CD4-positive, CD25-positive, alpha-beta regulatory T cell (primary cell): ENCODE measurements at regions not wholly inside any gene's neighbourhood (a gene's known extent, or its start where the extent isn't known, plus 50 kb on each side); places are given as distances from the start of the nearest gene placed in this dataset.

ENCODE experiments used
- ATAC-seq, 2 donors: fragments of 150-1000 bp; cut with Tn5 transposase; one replicate each; pipeline ENCODE4 v1.10.0; 2021; ENCODE audit warnings: low read depth in 2 of 2, moderate number of reproducible peaks in 2 of 2, moderate library complexity in 1 of 2
- DNase-seq, 3 donors: peaks; one replicate each; pipeline versions ENCODE4 v3.0.0 to v3.0.0-alpha.2; 2012 to 2022; ENCODE audit warnings: mixed read lengths in 1 of 3
- H3K27ac ChIP-seq: one replicate; pipeline ENCODE4 v1.7.0; 2013; ENCODE audit warnings: mild to moderate bottlenecking, low read length; ENCODE audit not compliant: insufficient read depth, poor library complexity, severe bottlenecking
- H3K27me3 ChIP-seq: one replicate; pipeline ENCODE4 v1.7.0; 2013; ENCODE audit warnings: low read length; ENCODE audit not compliant: control insufficient read depth, insufficient read depth
- H3K36me3 ChIP-seq: one replicate; pipeline ENCODE4 v1.7.0; 2013; ENCODE audit warnings: mild to moderate bottlenecking, low read length, moderate library complexity; ENCODE audit not compliant: control insufficient read depth, insufficient read depth
- H3K4me1 ChIP-seq: 2 replicates; pipeline ENCODE4 v1.7.0; 2013; ENCODE audit warnings: mild to moderate bottlenecking, low read length; ENCODE audit not compliant: insufficient read depth, control insufficient read depth, poor library complexity, severe bottlenecking
- H3K4me3 ChIP-seq: one replicate; pipeline ENCODE4 v1.7.0; 2013; ENCODE audit warnings: low read depth, mild to moderate bottlenecking, low read length, moderate library complexity
- H3K9me3 ChIP-seq, 2 experiments: 1 replicate in 1 of 2; 2 replicates in 1 of 2; pipeline ENCODE4 v1.7.0; 2013; ENCODE audit warnings: low read length in 2 of 2, mild to moderate bottlenecking in 1 of 2, moderate library complexity in 1 of 2; ENCODE audit not compliant: control insufficient read depth in 2 of 2
- H3K27ac Mint-ChIP-seq, 3 donors: one replicate each; pipeline ENCODE4 v1.8.0; 2020 to 2022; ENCODE audit warnings: mild to moderate bottlenecking in 3 of 3, mixed read lengths in 3 of 3, moderate library complexity in 2 of 3
- H3K27me3 Mint-ChIP-seq: one replicate; pipeline ENCODE4 v1.8.0; 2022; ENCODE audit warnings: mild to moderate bottlenecking, mixed read lengths
- H3K36me3 Mint-ChIP-seq: one replicate; pipeline ENCODE4 v1.8.0; 2020; ENCODE audit warnings: mixed read lengths
- H3K4me1 Mint-ChIP-seq, 4 donors: one replicate each; pipeline ENCODE4 v1.8.0; 2020 to 2022; ENCODE audit warnings: mixed read lengths in 4 of 4, mild to moderate bottlenecking in 1 of 4
- H3K4me3 Mint-ChIP-seq, 4 donors: one replicate each; pipeline ENCODE4 v1.8.0; 2020 to 2022; ENCODE audit warnings: mild to moderate bottlenecking in 4 of 4, mixed read lengths in 4 of 4, moderate library complexity in 3 of 4
- H3K9me3 Mint-ChIP-seq, 7 donors: one replicate each; pipeline ENCODE4 v1.8.0; 2020 to 2022; ENCODE audit warnings: mixed read lengths in 7 of 7, mild to moderate bottlenecking in 3 of 7, moderate library complexity in 2 of 7

DNA sequence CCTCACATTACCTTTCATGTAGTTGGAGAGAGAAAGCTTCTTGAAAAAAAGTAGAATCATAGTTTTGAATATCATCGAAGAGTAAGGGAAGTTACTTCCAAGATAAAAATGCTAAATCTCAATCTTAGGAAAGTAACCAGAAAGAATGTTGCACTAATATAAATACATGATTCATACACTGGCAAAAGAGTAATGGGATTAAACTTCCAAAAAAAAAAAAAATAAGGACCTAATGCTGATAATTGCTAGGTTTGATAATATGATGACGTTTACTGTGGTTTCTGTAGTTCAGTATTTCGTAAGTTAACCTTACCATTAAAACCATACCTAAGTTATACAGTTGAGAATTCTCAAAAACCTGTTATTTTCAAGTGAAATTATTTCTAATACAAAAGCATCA, 573.8 kb upstream of the CDH9 start:
- no peak for ATAC-seq
- DNase-seq = no peak
- Mint-ChIP-seq H3K36me3 (no peaks in the 10 kb centered on the region), H3K27ac (no peak overlapping the region), H3K4me1 (no peaks in the 10 kb centered on the region), H3K9me3 (peaks cover 0 to 28% (median 12%) of the 10 kb centered on the region in 7 donors), H3K4me3 (no peak overlapping the region), H3K27me3 (no peaks in the 10 kb centered on the region)
- Histone ChIP-seq H3K4me3 (no peak overlapping the region), H3K36me3 (no peaks in the 10 kb centered on the region), H3K4me1 (no peaks in the 10 kb centered on the region), H3K27ac (no peak overlapping the region), H3K9me3 (peaks cover 7 to 13% of the 10 kb centered on the region in 2 experiments), H3K27me3 (no peaks in the 10 kb centered on the region)

DNA sequence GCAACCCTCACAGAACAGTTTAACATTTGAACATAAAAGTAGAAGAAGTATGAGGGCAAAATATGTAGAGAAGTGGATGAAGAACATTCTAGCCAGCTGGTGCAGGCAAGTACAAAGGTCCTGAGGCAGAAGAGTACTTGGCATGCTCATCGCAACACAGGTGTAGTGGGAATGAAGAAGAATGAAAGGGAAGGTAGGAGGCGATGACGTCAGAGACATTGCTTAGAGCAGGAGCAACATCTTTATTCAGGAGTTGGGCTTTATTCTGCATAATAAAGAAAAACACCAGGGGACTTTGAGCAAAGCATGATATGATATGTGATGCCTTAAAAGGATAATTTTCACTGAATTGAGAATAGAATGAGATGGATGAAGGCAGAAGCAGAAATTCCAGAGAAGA, 570.6 kb upstream of the CDH9 start:
- ATAC-seq = no peak
- H3K27me3 ChIP-seq = no peaks in the 10 kb centered on the region
- Mint-ChIP-seq H3K36me3 (no peaks in the 10 kb centered on the region), H3K4me1 (no peaks in the 10 kb centered on the region), H3K27me3 (no peaks in the 10 kb centered on the region), H3K4me3 (no peak overlapping the region), H3K27ac (no peak overlapping the region), H3K9me3 (peaks cover 0 to 13% (median 8%) of the 10 kb centered on the region in 7 donors)
- H3K4me1 ChIP-seq = no peaks in the 10 kb centered on the region
- DNase-seq = no peak
- H3K36me3 ChIP-seq = no peaks in the 10 kb centered on the region
- no peak overlapping the region for H3K27ac ChIP-seq
- H3K9me3 ChIP-seq = peaks cover 3 to 4% of the 10 kb centered on the region in 2 experiments
- no peak overlapping the region for H3K4me3 ChIP-seq

DNA sequence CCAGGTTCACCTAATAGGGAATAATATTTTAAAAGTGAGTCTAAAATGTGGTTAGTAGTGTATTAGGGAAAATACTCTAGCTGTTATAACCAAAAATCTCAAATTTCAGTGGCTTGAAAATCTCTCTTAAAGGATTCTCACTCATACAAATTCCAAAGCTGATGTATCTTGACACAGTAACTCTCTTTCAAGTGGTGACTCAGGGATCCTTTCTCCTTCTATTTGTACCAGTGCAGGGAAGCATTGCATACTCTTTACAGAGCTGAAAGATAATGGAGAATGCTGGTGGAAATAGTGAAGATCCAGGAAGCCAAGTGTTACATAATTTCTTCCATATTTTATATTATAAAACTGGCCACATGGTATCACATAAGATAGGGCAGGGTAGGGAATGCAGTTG, 560.2 kb upstream of the CDH9 start:
- Histone ChIP-seq H3K4me3 (no peak overlapping the region), H3K27me3 (no peaks in the 10 kb centered on the region), H3K4me1 (no peaks in the 10 kb centered on the region), H3K36me3 (no peaks in the 10 kb centered on the region), H3K9me3 (peaks cover 7 to 9% of the 10 kb centered on the region in 2 experiments), H3K27ac (no peak overlapping the region)
- ATAC-seq (no peak), DNase-seq (no peak)
- Mint-ChIP-seq H3K4me1 (no peaks in the 10 kb centered on the region), H3K9me3 (peaks cover 0 to 34% (median 9%) of the 10 kb centered on the region in 7 donors), H3K27me3 (no peaks in the 10 kb centered on the region), H3K36me3 (no peaks in the 10 kb centered on the region), H3K4me3 (no peak overlapping the region), H3K27ac (no peak overlapping the region)

DNA sequence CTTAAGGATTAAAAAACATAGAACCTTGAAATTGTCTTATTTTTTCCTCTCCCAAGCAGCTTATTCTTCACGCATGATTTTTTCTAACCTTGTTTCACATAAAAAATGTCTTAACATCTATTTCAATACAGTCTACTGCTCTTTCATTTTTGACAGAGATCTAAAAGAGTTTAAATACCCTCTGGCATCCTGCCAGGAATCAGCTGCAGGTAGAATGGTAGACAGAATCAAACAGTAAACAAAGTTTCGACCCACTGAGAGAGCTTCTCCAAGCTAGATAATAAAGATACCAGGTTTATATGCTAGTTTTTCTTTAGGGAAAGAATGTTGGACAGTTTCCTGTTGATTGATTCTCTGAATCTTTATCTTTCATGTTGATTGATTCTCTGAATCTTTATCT, 555.8 kb upstream of the CDH9 start:
- Mint-ChIP-seq H3K36me3 (no peaks in the 10 kb centered on the region), H3K4me1 (no peaks in the 10 kb centered on the region), H3K4me3 (no peak overlapping the region), H3K9me3 (peaks cover 2 to 21% (median 9%) of the 10 kb centered on the region in 7 donors), H3K27ac (no peak overlapping the region), H3K27me3 (no peaks in the 10 kb centered on the region)
- no peaks in the 10 kb centered on the region for H3K36me3 ChIP-seq
- no peak overlapping the region for H3K4me3 ChIP-seq
- H3K27me3 ChIP-seq = no peaks in the 10 kb centered on the region
- H3K4me1 ChIP-seq = no peaks in the 10 kb centered on the region
- H3K9me3 ChIP-seq = peaks cover 7 to 9% of the 10 kb centered on the region in 2 experiments
- DNase-seq (no peak), ATAC-seq (no peak)
- H3K27ac ChIP-seq = no peak overlapping the region

DNA sequence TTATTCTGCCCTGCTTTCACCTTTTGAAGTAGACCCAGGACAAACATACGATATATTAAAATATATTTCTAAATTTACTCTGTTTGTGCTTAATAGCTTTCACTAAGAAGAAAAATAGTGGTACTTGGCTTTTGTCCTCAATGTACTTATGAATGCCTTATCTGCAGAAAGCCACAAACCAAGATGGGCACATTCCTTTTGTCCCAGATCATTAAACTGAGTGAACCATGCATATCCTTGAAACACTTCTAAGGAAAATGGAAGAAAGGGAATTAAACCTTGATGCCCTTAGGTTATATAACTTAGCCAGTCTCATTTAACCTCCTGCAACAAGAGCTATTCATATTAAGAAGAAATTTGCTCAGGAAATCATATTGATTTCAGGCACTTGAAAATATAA, 553.8 kb upstream of the CDH9 start:
- no peak overlapping the region for H3K4me3 Mint-ChIP-seq
- no peaks in the 10 kb centered on the region for H3K4me1 Mint-ChIP-seq
- no peak for DNase-seq
- H3K27me3 Mint-ChIP-seq = no peaks in the 10 kb centered on the region
- H3K36me3 Mint-ChIP-seq = no peaks in the 10 kb centered on the region
- H3K4me1 ChIP-seq = no peaks in the 10 kb centered on the region
- H3K9me3 ChIP-seq = peaks cover 7 to 9% of the 10 kb centered on the region in 2 experiments
- no peak overlapping the region for H3K4me3 ChIP-seq
- H3K9me3 Mint-ChIP-seq = peaks cover 4 to 26% (median 16%) of the 10 kb centered on the region in 7 donors
- H3K27ac Mint-ChIP-seq = no peak overlapping the region
- no peak for ATAC-seq
- H3K36me3 ChIP-seq = no peaks in the 10 kb centered on the region
- no peaks in the 10 kb centered on the region for H3K27me3 ChIP-seq
- H3K27ac ChIP-seq = no peak overlapping the region

DNA sequence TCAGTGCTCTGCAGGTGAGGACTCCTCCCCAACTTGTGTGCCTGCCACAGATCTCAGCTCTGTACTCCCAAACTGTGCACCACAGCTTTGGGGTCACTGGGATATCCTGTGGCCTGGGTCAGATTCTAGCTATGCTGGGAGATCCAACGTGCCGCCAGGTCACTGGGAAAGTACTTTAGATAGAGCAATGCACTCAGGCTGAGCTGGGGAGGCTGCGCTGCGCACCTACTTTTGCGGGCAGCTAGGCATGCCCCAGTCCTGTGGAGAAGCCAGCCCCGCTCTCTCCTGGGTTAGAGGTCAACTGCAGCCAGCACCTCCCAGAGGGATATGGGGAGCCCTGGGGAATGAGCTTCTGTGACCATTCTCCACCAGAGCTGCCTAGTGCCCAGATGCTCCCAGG, 552.1 kb upstream of the CDH9 start:
- H3K9me3 ChIP-seq = no peaks in the 10 kb centered on the region
- no peak overlapping the region for H3K27ac Mint-ChIP-seq
- H3K4me3 Mint-ChIP-seq = no peak overlapping the region
- peaks cover 4 to 27% (median 14%) of the 10 kb centered on the region in 7 donors for H3K9me3 Mint-ChIP-seq
- no peaks in the 10 kb centered on the region for H3K27me3 Mint-ChIP-seq
- no peak overlapping the region for H3K27ac ChIP-seq
- no peaks in the 10 kb centered on the region for H3K36me3 Mint-ChIP-seq
- no peak overlapping the region for H3K4me3 ChIP-seq
- H3K4me1 Mint-ChIP-seq = no peaks in the 10 kb centered on the region
- no peak for ATAC-seq
- H3K4me1 ChIP-seq = no peaks in the 10 kb centered on the region
- H3K36me3 ChIP-seq = no peaks in the 10 kb centered on the region
- no peak for DNase-seq
- H3K27me3 ChIP-seq = no peaks in the 10 kb centered on the region

DNA sequence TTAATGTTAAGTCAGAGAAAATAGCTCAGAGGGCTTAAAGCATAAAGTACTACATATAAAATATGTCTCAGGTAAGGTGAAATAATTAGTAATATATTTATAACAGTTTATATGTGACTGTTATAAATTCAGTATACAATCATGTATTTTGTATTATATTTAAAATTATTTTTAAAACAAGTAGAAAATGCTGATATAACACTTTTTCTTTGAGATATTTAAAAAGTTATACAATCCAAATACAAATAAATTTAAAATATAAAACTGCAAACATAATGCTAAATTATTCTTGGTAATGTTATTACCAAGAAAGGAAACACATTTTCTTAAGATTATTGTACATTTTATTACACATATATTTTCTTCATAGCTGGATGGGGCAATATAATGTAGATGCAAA, 539.9 kb upstream of the CDH9 start:
- Mint-ChIP-seq H3K27ac (no peak overlapping the region), H3K9me3 (peaks cover 0 to 19% (median 6%) of the 10 kb centered on the region in 7 donors), H3K36me3 (no peaks in the 10 kb centered on the region)

DNA sequence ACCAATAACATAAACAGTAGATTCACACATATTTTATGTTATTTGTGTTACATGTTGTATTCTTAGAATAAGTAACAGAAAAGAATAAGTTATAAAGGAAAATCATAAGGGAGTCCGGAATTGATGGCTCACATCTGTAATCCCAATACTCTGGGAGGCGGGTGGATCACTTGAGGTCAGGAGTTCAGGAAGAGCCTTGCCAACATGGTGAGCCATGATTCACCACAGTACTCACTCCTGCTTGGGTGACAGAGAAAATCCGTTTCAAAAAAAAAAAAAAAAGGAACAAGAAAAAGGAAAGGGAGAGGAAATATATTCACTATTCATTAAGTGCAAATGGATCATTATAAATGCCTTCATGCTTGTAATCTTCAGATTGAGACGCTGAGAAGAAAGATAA, 533.3 kb upstream of the CDH9 start:
- no peak overlapping the region for H3K27ac Mint-ChIP-seq

More for the DNA sequence above, 539.9 kb upstream of the CDH9 start:
- Mint-ChIP-seq H3K27me3 (no peaks in the 10 kb centered on the region), H3K4me3 (no peak overlapping the region), H3K4me1 (no peaks in the 10 kb centered on the region)
- Histone ChIP-seq H3K27me3 (no peaks in the 10 kb centered on the region), H3K4me1 (no peaks in the 10 kb centered on the region), H3K9me3 (no peaks in the 10 kb centered on the region), H3K36me3 (no peaks in the 10 kb centered on the region), H3K4me3 (no peak overlapping the region), H3K27ac (no peak overlapping the region)
- DNase-seq (no peak), ATAC-seq (no peak)

More for the DNA sequence above, 533.3 kb upstream of the CDH9 start:
- DNase-seq (no peak), ATAC-seq (no peak)
- Histone ChIP-seq H3K4me1 (no peaks in the 10 kb centered on the region), H3K36me3 (no peaks in the 10 kb centered on the region), H3K27me3 (no peaks in the 10 kb centered on the region), H3K9me3 (no peaks in the 10 kb centered on the region), H3K27ac (no peak overlapping the region), H3K4me3 (no peak overlapping the region)
- no peaks in the 10 kb centered on the region for H3K36me3 Mint-ChIP-seq
- H3K4me1 Mint-ChIP-seq = no peaks in the 10 kb centered on the region
- H3K9me3 Mint-ChIP-seq = peaks cover 0 to 7% (median 2%) of the 10 kb centered on the region in 7 donors
- no peaks in the 10 kb centered on the region for H3K27me3 Mint-ChIP-seq
- no peak overlapping the region for H3K4me3 Mint-ChIP-seq
